ENCODE measurements at regions not wholly inside any gene's neighbourhood (a gene's known extent, or its start where the extent isn't known, plus 50 kb on each side); places are given as distances from the start of the nearest gene placed in this dataset.

- H2BK12ac ChIP-seq (ENCODE audit: low read depth, low read length): peak overlapping the region; percentile 84; the same call in 1 of the 2 replicates
- TF ChIP-seq TAF7 (optimal IDR thresholded peaks at IDR 0.05; ENCODE audit: borderline replicate concordance, low read depth, low read length) (no peak), CBX8 (IDR thresholded peaks at IDR 0.05; ENCODE audit: borderline replicate concordance, low read depth, low read length) (no peak), TAF1 (IDR thresholded peaks at IDR 0.05; ENCODE audit: low read depth, low read length) (no peak), CREB1 (IDR thresholded peaks at IDR 0.05) (no peak), MAFK (IDR thresholded peaks at IDR 0.05; ENCODE audit: low read depth, low read length) (no peak), ASH2L (IDR thresholded peaks at IDR 0.05; ENCODE audit: low read length) (no peak), ATF3 (IDR thresholded peaks at IDR 0.05; ENCODE audit: insufficient read depth, low read depth, low read length) (no peak), CBX5 (IDR thresholded peaks at IDR 0.05; ENCODE audit: low read depth, low read length) (no peak), USF2 (IDR thresholded peaks at IDR 0.05; ENCODE audit: low read length) (no peak), FOSL1 (IDR thresholded peaks at IDR 0.05; ENCODE audit: insufficient read depth, low read depth, low read length) (no peak)
- TF ChIP-seq, protein P1, sequence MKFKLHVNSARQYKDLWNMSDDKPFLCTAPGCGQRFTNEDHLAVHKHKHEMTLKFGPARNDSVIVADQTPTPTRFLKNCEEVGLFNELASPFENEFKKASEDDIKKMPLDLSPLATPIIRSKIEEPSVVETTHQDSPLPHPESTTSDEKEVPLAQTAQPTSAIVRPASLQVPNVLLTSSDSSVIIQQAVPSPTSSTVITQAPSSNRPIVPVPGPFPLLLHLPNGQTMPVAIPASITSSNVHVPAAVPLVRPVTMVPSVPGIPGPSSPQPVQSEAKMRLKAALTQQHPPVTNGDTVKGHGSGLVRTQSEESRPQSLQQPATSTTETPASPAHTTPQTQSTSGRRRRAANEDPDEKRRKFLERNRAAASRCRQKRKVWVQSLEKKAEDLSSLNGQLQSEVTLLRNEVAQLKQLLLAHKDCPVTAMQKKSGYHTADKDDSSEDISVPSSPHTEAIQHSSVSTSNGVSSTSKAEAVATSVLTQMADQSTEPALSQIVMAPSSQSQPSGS (IDR thresholded peaks at IDR 0.05; ENCODE audit: low read length): no peak
Measured at GRCh38 chr17:6274310-6274709, 160.6 kb downstream of the AIPL1 start.

More at GRCh38 chr17:6274310-6274709, 160.6 kb downstream of the AIPL1 start:
- H2BK120ac ChIP-seq (replicated peaks; ENCODE audit: low read depth, low read length): no peak overlapping the region
- no peaks in the 10 kb centered on the region for H3K79me2 ChIP-seq (ENCODE audit: control insufficient read depth in 1 of 2, insufficient read depth in 2 of 2, low read length in 2 of 2)
- H3K23me2 ChIP-seq (ENCODE audit: low read depth, low read length): peaks cover 2% of the 10 kb centered on the region; the same call in 1 of the 2 replicates
- no peak overlapping the region for H3K27ac ChIP-seq (ENCODE audit: low read depth, low read length)
- H3K4me2 ChIP-seq (ENCODE audit: insufficient read depth in 1 of 2, low read depth in 2 of 2, low read length in 2 of 2): no peak overlapping the region
- H4K5ac ChIP-seq (ENCODE audit: insufficient read length, low read depth, low read length): no peak overlapping the region
- no peak overlapping the region for H3K9ac ChIP-seq (replicated peaks in 1 of 4; ENCODE audit: extremely low read depth in 1 of 4, low read depth in 3 of 4, low read length in 3 of 4)
- peaks cover 0 to 3% (median 0%) of the 10 kb centered on the region in 4 experiments; a peak in 2 of 7 replicates for H3K4me1 ChIP-seq (replicated peaks in 1 of 4; ENCODE audit: control insufficient read depth in 3 of 4, insufficient read depth in 4 of 4, low read length in 3 of 4)
- no peak overlapping the region for H3K56ac ChIP-seq (replicated peaks; ENCODE audit: insufficient read length, low read depth, low read length)
- WGBS, 2 experiments (ENCODE audit: extremely low coverage in 1 of 2, insufficient coverage in 1 of 2, insufficient read length in 1 of 2, insufficient replicate concordance in 2 of 2, low coverage in 1 of 2, low lambda C conversion rate in 2 of 2, missing lambda C conversion rate in 1 of 2): 78% methylated on average over 6 of the region's 6 CpGs; no CpG with 5 or more reads in 1 of the 2 experiments
- H2AK5ac ChIP-seq (ENCODE audit: low read depth, low read length): peak overlapping the region; percentile 82; the same call in 1 of the 2 replicates
- peak overlapping the region; percentile 0; the same call in 1 of the 2 replicates for H2BK15ac ChIP-seq (ENCODE audit: low read length)
- no peaks in the 10 kb centered on the region for H4K20me1 ChIP-seq (replicated peaks in 1 of 2; ENCODE audit: control insufficient read depth in 1 of 2, insufficient read depth in 2 of 2, low read length in 2 of 2)
- H3K4ac ChIP-seq (replicated peaks; ENCODE audit: insufficient read length, low read depth, low read length): no peak overlapping the region
- no peak overlapping the region for H2AFZ ChIP-seq (ENCODE audit: low read length)
- ChIA-PET CTCF (ENCODE audit: partially characterized antibody) (interaction anchor here (1.0 to 1.8 kb wide), 4 partner anchors 106 to 150 kb away, joined by 3 to 4 read pairs (median 3); no protein-coding TSS in a partner anchor), POLR2A (ENCODE audit: partially characterized antibody) (interaction anchor here (1.1 kb wide), 1 partner anchor 540 kb away, joined by 3 read pairs; no protein-coding TSS in a partner anchor)
- H2BK20ac ChIP-seq (ENCODE audit: low read length): no peak overlapping the region
- H4K91ac ChIP-seq (replicated peaks; ENCODE audit: insufficient read length, low read length): no peak overlapping the region
- H3K18ac ChIP-seq (ENCODE audit: extremely low read depth, low read length): no peak overlapping the region
- H3K9me3 ChIP-seq (ENCODE audit: insufficient read depth in 2 of 2, low read depth in 1 of 2, low read length in 1 of 2): no peaks in the 10 kb centered on the region
- no peak overlapping the region for H3K23ac ChIP-seq (ENCODE audit: insufficient read length)
- H3K79me1 ChIP-seq (ENCODE audit: low read depth, low read length): no peaks in the 10 kb centered on the region
- no peak overlapping the region for H2BK5ac ChIP-seq (ENCODE audit: low read depth, low read length)
- H3K27me3 ChIP-seq (replicated peaks in 1 of 4; ENCODE audit: control insufficient read depth in 3 of 4, extremely low read depth in 1 of 4, insufficient read depth in 3 of 4, low read length in 3 of 4): no peaks in the 10 kb centered on the region
- no peak overlapping the region for H3K4me3 ChIP-seq (ENCODE audit: extremely low read depth in 1 of 4, insufficient read depth in 2 of 4, low read depth in 3 of 4, low read length in 4 of 4)
- no peak overlapping the region for H3K14ac ChIP-seq (ENCODE audit: insufficient read length)
- DNase-seq (ENCODE audit: low read depth in 1 of 2, low spot score in 2 of 2) (no peak), FAIRE-seq (no peak)
- no peak overlapping the region for H4K8ac ChIP-seq (ENCODE audit: extremely low read depth, insufficient read depth, low read length)
- H3K36me3 ChIP-seq (ENCODE audit: control insufficient read depth in 2 of 4, insufficient read depth in 4 of 4, low read length in 3 of 4): no peaks in the 10 kb centered on the region

Data from H1 (cell line).